Neural cell (in vitro differentiated cells): ENCODE measurements at regions not wholly inside any gene's neighbourhood (a gene's known extent, or its start where the extent isn't known, plus 50 kb on each side); places are given as distances from the start of the nearest gene placed in this dataset.

Source experiments
- H2AFZ ChIP-seq: fragments of 200-600, 300-800 bp; sonication (generic), shearing (Covaris generic); 2 replicates; pipeline ENCODE4 v1.6.0; 2014; ENCODE audit warnings: low read depth, mild to moderate bottlenecking, antibody characterized with exemption, low read length, moderate library complexity
- H3F3A ChIP-seq: fragments of 200-600 bp; shearing (Covaris generic); 2 replicates; pipeline ENCODE4 v1.6.1; 2016; ENCODE audit warnings: mild to moderate bottlenecking, moderate library complexity, mixed read lengths, antibody characterized with exemption, low read length; ENCODE audit not compliant: insufficient read depth, poor library complexity, severe bottlenecking
- H3K27ac ChIP-seq: fragments of 200-600, 300-800 bp; sonication (generic), shearing (Covaris generic); 2 replicates; pipeline ENCODE4 v1.5.1; 2014; ENCODE audit warnings: mild to moderate bottlenecking, low read length, moderate library complexity
- H3K27me3 ChIP-seq: fragments of 300-800, 200-600 bp; sonication (generic), shearing (Covaris generic); 2 replicates; pipeline ENCODE4 v1.6.0; 2014; ENCODE audit warnings: mild to moderate bottlenecking, low read depth, low read length, moderate library complexity; ENCODE audit not compliant: insufficient read depth
- H3K36me3 ChIP-seq: fragments of 300-800, 200-600 bp; sonication (generic), shearing (Covaris generic); 2 replicates; pipeline ENCODE4 v1.5.1; 2014; ENCODE audit warnings: mild to moderate bottlenecking, antibody characterized with exemption, low read length, moderate library complexity; ENCODE audit not compliant: insufficient read depth
- H3K4me2 ChIP-seq: fragments of 300-800, 200-600 bp; sonication (generic), shearing (Covaris generic); 2 replicates; pipeline ENCODE4 v1.6.0; 2014; ENCODE audit warnings: mild to moderate bottlenecking, low read length
- H3K4me3 ChIP-seq: fragments of 300-800, 200-600 bp; sonication (generic), shearing (Covaris generic); 2 replicates; pipeline ENCODE4 v1.5.1; 2014; ENCODE audit warnings: mild to moderate bottlenecking, low read length, moderate library complexity
- H3K79me2 ChIP-seq: fragments of 200-600 bp; shearing (Covaris generic); replicated peaks from 2 replicates; pipeline ENCODE4 v1.6.0; 2014; ENCODE audit warnings: mild to moderate bottlenecking, low read length, moderate library complexity; ENCODE audit not compliant: insufficient read depth
- H3K9ac ChIP-seq: fragments of 300-800, 200-600 bp; sonication (generic), shearing (Covaris generic); 2 replicates; pipeline ENCODE4 v1.6.1; 2016; ENCODE audit warnings: mild to moderate bottlenecking, low read length, mixed read lengths
- H3K9me2 ChIP-seq: fragments of 200-600 bp; shearing (Covaris generic); 2 replicates; pipeline ENCODE4 v1.6.1; 2016; ENCODE audit warnings: mild to moderate bottlenecking, low read length, mixed read lengths; ENCODE audit not compliant: insufficient read depth
- H3K9me3 ChIP-seq: fragments of 200-600, 300-800 bp; sonication (generic), shearing (Covaris generic); 2 replicates; pipeline ENCODE4 v1.6.1; 2016; ENCODE audit warnings: mild to moderate bottlenecking, mixed run types, low read length, moderate library complexity, mixed read lengths
- H4K20me1 ChIP-seq: fragments of 200-600 bp; shearing (Covaris generic); 2 replicates; pipeline ENCODE4 v1.6.1; 2016; ENCODE audit warnings: mild to moderate bottlenecking, mixed run types; ENCODE audit not compliant: insufficient read depth
- EP300 ChIP-seq: fragments of 450-650 bp; conservative IDR thresholded peaks from 2 replicates; pipeline ENCODE4 v1.6.1; 2014; ENCODE audit warnings: antibody characterized with exemption, mild to moderate bottlenecking, moderate library complexity; ENCODE audit not compliant: poor library complexity, severe bottlenecking
- EZH2 ChIP-seq: fragments of 200-600, 300-800 bp; shearing (Covaris generic), sonication (generic); IDR thresholded peaks from 2 replicates; pipeline ENCODE4 v1.6.1; 2014; ENCODE audit warnings: antibody characterized with exemption, low read length, borderline replicate concordance, mild to moderate bottlenecking; ENCODE audit not compliant: insufficient read depth, poor library complexity, severe bottlenecking
- MXI1 ChIP-seq: fragments of 450-650 bp; conservative IDR thresholded peaks from 2 replicates; pipeline ENCODE4 v1.6.1; 2014; ENCODE audit warnings: antibody characterized with exemption, mild to moderate bottlenecking; ENCODE audit not compliant: poor library complexity, severe bottlenecking
- POLR2AphosphoS5 ChIP-seq: IDR thresholded peaks from 2 replicates; pipeline ENCODE4 v1.6.1; 2012
- RAD21 ChIP-seq: fragments of 450-650 bp; conservative IDR thresholded peaks from 2 replicates; pipeline ENCODE4 v1.6.1; 2014; ENCODE audit warnings: antibody characterized with exemption, mild to moderate bottlenecking, moderate library complexity
- SMC3 ChIP-seq: fragments of 450-650 bp; conservative IDR thresholded peaks from 2 replicates; pipeline ENCODE4 v1.6.1; 2014; ENCODE audit warnings: antibody characterized with exemption, mild to moderate bottlenecking, moderate library complexity; ENCODE audit not compliant: poor library complexity
- TAF1 ChIP-seq: IDR thresholded peaks from 2 replicates; pipeline ENCODE4 v1.6.1; 2012; ENCODE audit warnings: low read depth
- TF ChIP-seq, protein P1 (sequence below): IDR thresholded peaks from 2 replicates; pipeline ENCODE4 v1.6.1; 2012; ENCODE audit warnings: borderline replicate concordance
- TF ChIP-seq, protein P2 (sequence below): fragments of 450-650 bp; IDR thresholded peaks from 2 replicates; pipeline ENCODE4 v1.5.1; 2014; ENCODE audit warnings: antibody characterized with exemption, mild to moderate bottlenecking, moderate library complexity; ENCODE audit not compliant: poor library complexity, severe bottlenecking

DNA sequence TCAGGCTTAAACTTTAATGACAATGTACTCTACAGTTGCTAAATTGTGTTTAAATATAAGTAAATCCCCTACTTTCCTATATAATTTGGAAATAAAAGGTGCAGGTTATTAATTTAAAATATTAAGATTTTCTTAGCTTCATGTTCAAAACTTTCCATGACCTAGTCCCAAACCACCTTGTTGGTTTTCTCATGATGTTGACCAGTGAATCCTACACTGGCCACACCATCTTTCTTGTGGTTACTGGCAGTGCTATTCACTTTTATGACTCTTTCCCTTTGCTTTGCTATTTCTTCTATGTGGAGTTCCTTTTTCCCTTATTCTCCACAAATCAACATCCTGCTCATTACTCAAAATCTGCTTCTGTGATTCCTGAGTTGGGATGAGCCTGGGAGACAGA, 138.6 kb upstream of the NDUFV2 start:
- Histone ChIP-seq H4K20me1 (no peaks in the 10 kb centered on the region), H3K27ac (no peak overlapping the region), H3K36me3 (no peaks in the 10 kb centered on the region), H3F3A (no peaks in the 10 kb centered on the region), H3K4me2 (no peak overlapping the region), H3K27me3 (no peaks in the 10 kb centered on the region), H3K9ac (no peak overlapping the region), H3K9me2 (no peaks in the 10 kb centered on the region), H3K9me3 (no peaks in the 10 kb centered on the region), H2AFZ (no peak overlapping the region), H3K4me3 (no peak overlapping the region), H3K79me2 (no peaks in the 10 kb centered on the region)
- TF ChIP-seq, protein P1, sequence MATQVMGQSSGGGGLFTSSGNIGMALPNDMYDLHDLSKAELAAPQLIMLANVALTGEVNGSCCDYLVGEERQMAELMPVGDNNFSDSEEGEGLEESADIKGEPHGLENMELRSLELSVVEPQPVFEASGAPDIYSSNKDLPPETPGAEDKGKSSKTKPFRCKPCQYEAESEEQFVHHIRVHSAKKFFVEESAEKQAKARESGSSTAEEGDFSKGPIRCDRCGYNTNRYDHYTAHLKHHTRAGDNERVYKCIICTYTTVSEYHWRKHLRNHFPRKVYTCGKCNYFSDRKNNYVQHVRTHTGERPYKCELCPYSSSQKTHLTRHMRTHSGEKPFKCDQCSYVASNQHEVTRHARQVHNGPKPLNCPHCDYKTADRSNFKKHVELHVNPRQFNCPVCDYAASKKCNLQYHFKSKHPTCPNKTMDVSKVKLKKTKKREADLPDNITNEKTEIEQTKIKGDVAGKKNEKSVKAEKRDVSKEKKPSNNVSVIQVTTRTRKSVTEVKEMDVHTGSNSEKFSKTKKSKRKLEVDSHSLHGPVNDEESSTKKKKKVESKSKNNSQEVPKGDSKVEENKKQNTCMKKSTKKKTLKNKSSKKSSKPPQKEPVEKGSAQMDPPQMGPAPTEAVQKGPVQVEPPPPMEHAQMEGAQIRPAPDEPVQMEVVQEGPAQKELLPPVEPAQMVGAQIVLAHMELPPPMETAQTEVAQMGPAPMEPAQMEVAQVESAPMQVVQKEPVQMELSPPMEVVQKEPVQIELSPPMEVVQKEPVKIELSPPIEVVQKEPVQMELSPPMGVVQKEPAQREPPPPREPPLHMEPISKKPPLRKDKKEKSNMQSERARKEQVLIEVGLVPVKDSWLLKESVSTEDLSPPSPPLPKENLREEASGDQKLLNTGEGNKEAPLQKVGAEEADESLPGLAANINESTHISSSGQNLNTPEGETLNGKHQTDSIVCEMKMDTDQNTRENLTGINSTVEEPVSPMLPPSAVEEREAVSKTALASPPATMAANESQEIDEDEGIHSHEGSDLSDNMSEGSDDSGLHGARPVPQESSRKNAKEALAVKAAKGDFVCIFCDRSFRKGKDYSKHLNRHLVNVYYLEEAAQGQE: no peak
- no peak for TF ChIP-seq EZH2
- no peak for TF ChIP-seq TAF1
- TF ChIP-seq RAD21: no peak
- TF ChIP-seq POLR2AphosphoS5: no peak
- TF ChIP-seq EP300: no peak
- TF ChIP-seq SMC3: no peak
- TF ChIP-seq MXI1: no peak
- TF ChIP-seq, protein P2, sequence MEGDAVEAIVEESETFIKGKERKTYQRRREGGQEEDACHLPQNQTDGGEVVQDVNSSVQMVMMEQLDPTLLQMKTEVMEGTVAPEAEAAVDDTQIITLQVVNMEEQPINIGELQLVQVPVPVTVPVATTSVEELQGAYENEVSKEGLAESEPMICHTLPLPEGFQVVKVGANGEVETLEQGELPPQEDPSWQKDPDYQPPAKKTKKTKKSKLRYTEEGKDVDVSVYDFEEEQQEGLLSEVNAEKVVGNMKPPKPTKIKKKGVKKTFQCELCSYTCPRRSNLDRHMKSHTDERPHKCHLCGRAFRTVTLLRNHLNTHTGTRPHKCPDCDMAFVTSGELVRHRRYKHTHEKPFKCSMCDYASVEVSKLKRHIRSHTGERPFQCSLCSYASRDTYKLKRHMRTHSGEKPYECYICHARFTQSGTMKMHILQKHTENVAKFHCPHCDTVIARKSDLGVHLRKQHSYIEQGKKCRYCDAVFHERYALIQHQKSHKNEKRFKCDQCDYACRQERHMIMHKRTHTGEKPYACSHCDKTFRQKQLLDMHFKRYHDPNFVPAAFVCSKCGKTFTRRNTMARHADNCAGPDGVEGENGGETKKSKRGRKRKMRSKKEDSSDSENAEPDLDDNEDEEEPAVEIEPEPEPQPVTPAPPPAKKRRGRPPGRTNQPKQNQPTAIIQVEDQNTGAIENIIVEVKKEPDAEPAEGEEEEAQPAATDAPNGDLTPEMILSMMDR: no peak

DNA sequence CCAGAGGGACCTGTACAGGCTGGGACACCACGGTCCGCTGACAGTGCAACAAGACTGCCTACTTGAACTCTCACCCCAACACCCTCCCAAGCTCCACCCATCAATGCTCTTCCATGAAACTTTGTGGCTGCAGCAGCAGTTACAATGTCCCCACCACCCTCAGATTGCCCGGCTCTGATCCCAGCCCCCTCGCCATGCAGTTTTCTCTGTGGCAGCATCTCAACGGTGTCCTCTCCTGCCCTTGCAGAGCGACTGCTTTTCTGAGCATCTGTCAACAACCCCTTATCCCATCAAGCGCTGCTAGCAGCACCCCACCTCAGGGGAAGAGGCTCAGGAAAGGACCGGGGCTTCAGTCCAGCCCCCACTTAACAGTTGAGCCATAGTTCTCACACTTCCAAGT, 137.1 kb upstream of the NDUFV2 start:
- Histone ChIP-seq H3K27me3 (no peaks in the 10 kb centered on the region), H3K36me3 (no peaks in the 10 kb centered on the region), H3K27ac (no peak overlapping the region), H4K20me1 (no peaks in the 10 kb centered on the region), H3F3A (no peaks in the 10 kb centered on the region), H2AFZ (no peak overlapping the region), H3K9ac (no peak overlapping the region), H3K9me2 (no peaks in the 10 kb centered on the region), H3K79me2 (no peaks in the 10 kb centered on the region), H3K9me3 (no peaks in the 10 kb centered on the region), H3K4me2 (no peak overlapping the region), H3K4me3 (no peak overlapping the region)
- TF ChIP-seq MXI1 (no peak), EP300 (no peak), EZH2 (no peak), RAD21 (no peak), TAF1 (no peak), SMC3 (no peak), POLR2AphosphoS5 (no peak)
- TF ChIP-seq, protein P1: no peak
- TF ChIP-seq, protein P2: no peak
